ENCODE measurements at regions not wholly inside any gene's neighbourhood (a gene's known extent, or its start where the extent isn't known, plus 50 kb on each side); places are given as distances from the start of the nearest gene placed in this dataset.

- CTCF ChIA-PET: no interaction called here
- TF ChIP-seq, protein P1, sequence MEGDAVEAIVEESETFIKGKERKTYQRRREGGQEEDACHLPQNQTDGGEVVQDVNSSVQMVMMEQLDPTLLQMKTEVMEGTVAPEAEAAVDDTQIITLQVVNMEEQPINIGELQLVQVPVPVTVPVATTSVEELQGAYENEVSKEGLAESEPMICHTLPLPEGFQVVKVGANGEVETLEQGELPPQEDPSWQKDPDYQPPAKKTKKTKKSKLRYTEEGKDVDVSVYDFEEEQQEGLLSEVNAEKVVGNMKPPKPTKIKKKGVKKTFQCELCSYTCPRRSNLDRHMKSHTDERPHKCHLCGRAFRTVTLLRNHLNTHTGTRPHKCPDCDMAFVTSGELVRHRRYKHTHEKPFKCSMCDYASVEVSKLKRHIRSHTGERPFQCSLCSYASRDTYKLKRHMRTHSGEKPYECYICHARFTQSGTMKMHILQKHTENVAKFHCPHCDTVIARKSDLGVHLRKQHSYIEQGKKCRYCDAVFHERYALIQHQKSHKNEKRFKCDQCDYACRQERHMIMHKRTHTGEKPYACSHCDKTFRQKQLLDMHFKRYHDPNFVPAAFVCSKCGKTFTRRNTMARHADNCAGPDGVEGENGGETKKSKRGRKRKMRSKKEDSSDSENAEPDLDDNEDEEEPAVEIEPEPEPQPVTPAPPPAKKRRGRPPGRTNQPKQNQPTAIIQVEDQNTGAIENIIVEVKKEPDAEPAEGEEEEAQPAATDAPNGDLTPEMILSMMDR (conservative IDR thresholded peaks at IDR 0.05; ENCODE audit: low read depth): no peak
- DNase-seq (ENCODE audit: low spot score): no peak
- POLR2A ChIA-PET (ENCODE audit: low non-redundant PET): no interaction called here
- no peak overlapping the region for H3K27ac ChIP-seq
Measured at GRCh38 chr2:167626961-167627360, 620.4 kb downstream of the STK39 start.

GRCh38 chr2:167626301-167626700, 621.1 kb downstream of the STK39 start:
- ChIA-PET POLR2A (ENCODE audit: low non-redundant PET) (no interaction called here), CTCF (no interaction called here)
- TF ChIP-seq, protein P1 (conservative IDR thresholded peaks at IDR 0.05; ENCODE audit: low read depth): no peak
- DNase-seq (ENCODE audit: low spot score): no peak
- H3K27ac ChIP-seq: no peak overlapping the region

DNA sequence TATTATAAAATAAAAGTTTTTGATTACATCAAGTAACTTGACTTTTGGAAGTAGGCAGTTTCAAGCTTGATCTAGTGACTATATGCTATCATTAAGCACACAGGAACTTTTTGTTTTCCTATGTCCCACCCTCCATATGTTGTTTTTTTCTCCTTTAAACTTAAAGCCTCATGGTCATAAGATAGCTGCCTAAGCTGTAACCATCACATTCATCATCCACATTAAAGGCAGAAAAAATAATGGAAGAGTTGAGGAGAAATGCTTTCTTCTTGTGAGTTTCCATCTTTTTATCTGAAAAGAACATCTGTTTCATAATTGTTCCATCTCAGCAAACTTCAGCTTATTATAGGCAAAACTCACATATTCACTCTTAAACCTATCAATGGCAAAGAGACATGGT, 630.4 kb downstream of the STK39 start:
- H3K27ac ChIP-seq: no peak overlapping the region
- ChIA-PET CTCF (interaction anchor here (0.6 kb wide), 1 partner anchor 251 kb away, joined by 3 read pairs; no protein-coding TSS in a partner anchor), POLR2A (ENCODE audit: low non-redundant PET) (no interaction called here)
- TF ChIP-seq, protein P1 (conservative IDR thresholded peaks at IDR 0.05; ENCODE audit: low read depth): no peak
- no peak for DNase-seq (ENCODE audit: low spot score)

- no peak for DNase-seq (ENCODE audit: low spot score)
- ChIA-PET CTCF (interaction anchor here (0.6 kb wide), 1 partner anchor 349 kb away, joined by 3 read pairs; no protein-coding TSS in a partner anchor), POLR2A (ENCODE audit: low non-redundant PET) (no interaction called here)
- H3K27ac ChIP-seq: no peak overlapping the region
- TF ChIP-seq, protein P1 (conservative IDR thresholded peaks at IDR 0.05; ENCODE audit: low read depth): no peak
Measured at GRCh38 chr2:167613471-167613870, 633.9 kb downstream of the STK39 start.

- H3K27ac ChIP-seq: no peak overlapping the region
- DNase-seq (ENCODE audit: low spot score): no peak
- CTCF ChIA-PET: no interaction called here
- POLR2A ChIA-PET (ENCODE audit: low non-redundant PET): no interaction called here
- TF ChIP-seq, protein P1 (conservative IDR thresholded peaks at IDR 0.05; ENCODE audit: low read depth): no peak
Measured at GRCh38 chr2:167608487-167608886, 638.9 kb downstream of the STK39 start.

- DNase-seq (ENCODE audit: low spot score): no peak
- POLR2A ChIA-PET (ENCODE audit: low non-redundant PET): no interaction called here
- CTCF ChIA-PET: no interaction called here
- no peak overlapping the region for H3K27ac ChIP-seq
- TF ChIP-seq, protein P1 (conservative IDR thresholded peaks at IDR 0.05; ENCODE audit: low read depth): no peak
Measured at GRCh38 chr2:167607731-167608130, 639.7 kb downstream of the STK39 start.

DNA sequence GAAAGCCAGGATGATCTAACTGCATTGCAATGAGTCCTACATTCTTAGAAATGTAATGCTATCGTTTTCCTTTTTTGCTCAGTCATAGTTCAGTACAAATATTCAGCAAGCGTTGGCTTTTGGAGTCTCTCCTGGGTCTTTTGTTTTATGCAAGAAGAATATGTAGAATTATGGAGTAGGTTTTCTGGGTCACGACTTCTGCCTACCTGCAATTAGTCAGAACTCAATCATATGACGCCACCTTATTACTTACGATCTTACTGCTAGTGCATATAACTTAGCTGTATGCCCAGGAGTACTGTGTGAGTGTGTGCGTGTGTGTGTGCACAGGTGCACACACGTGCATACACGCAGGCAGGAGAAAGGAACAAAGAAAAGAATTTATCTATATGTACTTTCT, 640.2 kb downstream of the STK39 start:
- CTCF ChIA-PET: no interaction called here
- no peak for DNase-seq (ENCODE audit: low spot score)
- POLR2A ChIA-PET (ENCODE audit: low non-redundant PET): no interaction called here
- TF ChIP-seq, protein P1 (conservative IDR thresholded peaks at IDR 0.05; ENCODE audit: low read depth): no peak
- no peak overlapping the region for H3K27ac ChIP-seq
